ENCODE measurements at regions not wholly inside any gene's neighbourhood (a gene's known extent, or its start where the extent isn't known, plus 50 kb on each side); places are given as distances from the start of the nearest gene placed in this dataset.

DNA sequence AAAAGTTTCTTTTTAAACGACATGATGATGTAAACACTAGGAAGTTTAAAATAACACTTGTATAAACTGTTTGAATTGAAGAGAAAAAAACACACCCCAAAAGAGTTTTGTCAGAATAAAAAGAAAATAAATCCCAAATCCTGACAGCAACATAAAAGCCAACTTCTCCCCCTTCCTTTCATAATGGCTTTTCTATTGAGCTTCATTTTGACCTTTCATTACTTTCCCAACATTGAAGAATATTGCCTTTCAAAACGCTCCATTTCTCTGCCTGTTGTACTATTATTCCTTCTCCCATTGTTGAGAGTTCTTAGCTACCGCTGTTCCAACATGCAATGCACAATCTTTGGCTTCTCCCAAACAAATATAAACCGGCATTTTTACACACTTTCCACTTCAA, 448.5 kb downstream of the BCAT1 start:
- no peak overlapping the region for H3K27ac ChIP-seq (ENCODE audit: low read length)
- no peaks in the 10 kb centered on the region for H3K9me3 ChIP-seq (ENCODE audit: control insufficient read depth, insufficient read depth, low read length)
- H3K4me1 ChIP-seq (ENCODE audit: control insufficient read depth, insufficient read depth, low read length) = no peaks in the 10 kb centered on the region
- no CpG with 5 or more reads among the region's 4 CpGs for WGBS (ENCODE audit: insufficient coverage, insufficient read length)
- no peak overlapping the region for H3K4me3 ChIP-seq (ENCODE audit: low read length)
- no peak for DNase-seq (ENCODE audit: low read depth, low spot score)
- H3K36me3 ChIP-seq (ENCODE audit: control insufficient read depth, insufficient read depth, low read length) = no peaks in the 10 kb centered on the region
- H3K27me3 ChIP-seq (ENCODE audit: control insufficient read depth, insufficient read depth, low read length) = no peaks in the 10 kb centered on the region

DNA sequence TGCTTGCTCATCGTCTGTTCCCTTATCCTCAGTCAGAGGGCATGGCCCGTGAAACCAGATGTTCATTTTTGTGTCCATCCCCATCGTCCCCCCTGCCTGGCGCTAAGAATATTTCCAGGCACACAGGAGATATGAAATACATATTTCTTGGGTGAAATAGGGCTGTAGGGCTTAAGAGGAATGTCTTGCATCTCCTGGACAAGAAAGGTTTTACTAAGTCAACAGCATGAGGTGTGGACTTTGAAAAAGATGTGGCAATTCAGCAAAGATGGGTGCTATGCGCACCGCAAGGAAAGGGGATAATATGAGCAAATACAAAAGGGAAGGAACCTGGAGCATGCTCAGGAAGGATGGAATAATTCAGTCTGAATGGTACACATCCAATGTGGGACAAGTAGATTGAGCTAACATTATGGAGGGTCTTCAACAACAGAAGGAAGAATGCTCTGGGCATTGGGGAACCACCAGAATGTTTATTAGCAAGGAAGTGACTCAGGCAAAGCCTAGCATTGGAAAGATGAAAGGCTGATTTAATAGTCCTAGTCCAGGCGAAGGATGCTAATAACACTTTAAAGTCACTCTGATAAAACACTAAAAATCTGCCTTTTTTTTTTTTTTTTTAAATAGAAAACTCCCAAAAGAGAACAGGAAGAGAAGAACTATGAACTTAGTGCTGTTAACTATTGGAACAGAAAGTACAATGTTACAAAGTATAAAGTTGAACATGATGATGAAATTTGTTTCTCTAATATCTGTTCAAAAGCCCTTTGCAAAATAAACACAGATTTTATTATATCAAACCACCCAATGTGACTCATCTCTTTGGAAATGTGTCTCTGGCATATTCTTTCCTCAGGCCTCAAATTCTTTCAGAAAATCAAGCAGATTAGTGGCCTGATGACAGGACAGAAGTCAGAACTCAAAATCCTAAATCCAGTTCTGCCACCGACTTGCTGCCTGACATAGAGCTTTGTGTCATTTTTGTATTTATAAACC, 449.5 kb downstream of the BCAT1 start:
- DNase-seq (ENCODE audit: low read depth, low spot score) = no peak
- no peaks in the 10 kb centered on the region for H3K4me1 ChIP-seq (ENCODE audit: control insufficient read depth, insufficient read depth, low read length)
- H3K4me3 ChIP-seq (ENCODE audit: low read length) = no peak overlapping the region
- no peaks in the 10 kb centered on the region for H3K27me3 ChIP-seq (ENCODE audit: control insufficient read depth, insufficient read depth, low read length)
- no peaks in the 10 kb centered on the region for H3K36me3 ChIP-seq (ENCODE audit: control insufficient read depth, insufficient read depth, low read length)
- no peaks in the 10 kb centered on the region for H3K9me3 ChIP-seq (ENCODE audit: control insufficient read depth, insufficient read depth, low read length)
- no peak overlapping the region for H3K27ac ChIP-seq (ENCODE audit: low read length)
- no CpG with 5 or more reads among the region's 8 CpGs for WGBS (ENCODE audit: insufficient coverage, insufficient read length)

GRCh38 chr12:24496755-24497154, 452.1 kb downstream of the BCAT1 start:
- H3K27ac ChIP-seq (ENCODE audit: low read length) = no peak overlapping the region
- no CpG with 5 or more reads among the region's 1 CpG for WGBS (ENCODE audit: insufficient coverage, insufficient read length)

DNA sequence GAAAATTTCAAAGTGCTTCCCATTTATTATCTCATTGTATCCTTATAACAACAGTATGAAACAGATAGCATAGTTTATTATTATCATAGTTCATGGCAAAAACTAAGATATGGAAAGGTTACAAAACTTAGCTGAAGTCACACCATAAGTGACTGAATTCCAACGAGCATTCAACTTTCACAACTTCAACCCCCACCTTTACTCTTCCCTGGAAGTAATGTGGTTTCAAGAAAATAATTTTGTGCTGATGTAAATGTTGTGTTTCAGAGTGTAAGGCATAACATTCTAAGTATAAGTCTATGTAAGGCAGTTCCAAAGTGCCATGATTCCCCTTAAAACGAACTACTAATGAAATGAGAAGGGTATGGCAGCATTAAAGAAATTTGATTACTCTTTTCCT, 454.5 kb downstream of the BCAT1 start:
- Histone ChIP-seq H3K4me1 (ENCODE audit: control insufficient read depth, insufficient read depth, low read length) (no peaks in the 10 kb centered on the region), H3K36me3 (ENCODE audit: control insufficient read depth, insufficient read depth, low read length) (no peaks in the 10 kb centered on the region), H3K9me3 (ENCODE audit: control insufficient read depth, insufficient read depth, low read length) (no peaks in the 10 kb centered on the region), H3K4me3 (ENCODE audit: low read length) (no peak overlapping the region), H3K27me3 (ENCODE audit: control insufficient read depth, insufficient read depth, low read length) (no peaks in the 10 kb centered on the region), H3K27ac (ENCODE audit: low read length) (no peak overlapping the region)
- no CpG with 5 or more reads among the region's 2 CpGs for WGBS (ENCODE audit: insufficient coverage, insufficient read length)
- no peak for DNase-seq (ENCODE audit: low read depth, low spot score)

More at GRCh38 chr12:24496755-24497154, 452.1 kb downstream of the BCAT1 start:
- Histone ChIP-seq H3K4me1 (ENCODE audit: control insufficient read depth, insufficient read depth, low read length) (no peaks in the 10 kb centered on the region), H3K36me3 (ENCODE audit: control insufficient read depth, insufficient read depth, low read length) (no peaks in the 10 kb centered on the region), H3K9me3 (ENCODE audit: control insufficient read depth, insufficient read depth, low read length) (no peaks in the 10 kb centered on the region), H3K27me3 (ENCODE audit: control insufficient read depth, insufficient read depth, low read length) (no peaks in the 10 kb centered on the region), H3K4me3 (ENCODE audit: low read length) (no peak overlapping the region)
- no peak for DNase-seq (ENCODE audit: low read depth, low spot score)

- H3K9me3 ChIP-seq (ENCODE audit: control insufficient read depth, insufficient read depth, low read length) = no peaks in the 10 kb centered on the region
- no peak for DNase-seq (ENCODE audit: low read depth, low spot score)
- no peaks in the 10 kb centered on the region for H3K27me3 ChIP-seq (ENCODE audit: control insufficient read depth, insufficient read depth, low read length)
- no CpG with 5 or more reads among the region's 2 CpGs for WGBS (ENCODE audit: insufficient coverage, insufficient read length)
- H3K4me1 ChIP-seq (ENCODE audit: control insufficient read depth, insufficient read depth, low read length) = no peaks in the 10 kb centered on the region
- H3K4me3 ChIP-seq (ENCODE audit: low read length) = no peak overlapping the region
- no peaks in the 10 kb centered on the region for H3K36me3 ChIP-seq (ENCODE audit: control insufficient read depth, insufficient read depth, low read length)
- no peak overlapping the region for H3K27ac ChIP-seq (ENCODE audit: low read length)
These were observed 456.9 kb downstream of the BCAT1 start for GRCh38 chr12:24491968-24492367.

- Histone ChIP-seq H3K36me3 (ENCODE audit: control insufficient read depth, insufficient read depth, low read length) (no peaks in the 10 kb centered on the region), H3K4me3 (ENCODE audit: low read length) (no peak overlapping the region), H3K4me1 (ENCODE audit: control insufficient read depth, insufficient read depth, low read length) (no peaks in the 10 kb centered on the region), H3K27me3 (ENCODE audit: control insufficient read depth, insufficient read depth, low read length) (no peaks in the 10 kb centered on the region), H3K9me3 (ENCODE audit: control insufficient read depth, insufficient read depth, low read length) (no peaks in the 10 kb centered on the region), H3K27ac (ENCODE audit: low read length) (no peak overlapping the region)
- no CpG with 5 or more reads among the region's 3 CpGs for WGBS (ENCODE audit: insufficient coverage, insufficient read length)
- no peak for DNase-seq (ENCODE audit: low read depth, low spot score)
These were observed 459.0 kb downstream of the BCAT1 start for GRCh38 chr12:24489939-24490338.

- H3K4me1 ChIP-seq (ENCODE audit: control insufficient read depth, insufficient read depth, low read length) = no peaks in the 10 kb centered on the region
- H3K9me3 ChIP-seq (ENCODE audit: control insufficient read depth, insufficient read depth, low read length) = no peaks in the 10 kb centered on the region
- no peak overlapping the region for H3K4me3 ChIP-seq (ENCODE audit: low read length)
- no peak overlapping the region for H3K27ac ChIP-seq (ENCODE audit: low read length)
- no CpG with 5 or more reads among the region's 6 CpGs for WGBS (ENCODE audit: insufficient coverage, insufficient read length)
- no peaks in the 10 kb centered on the region for H3K27me3 ChIP-seq (ENCODE audit: control insufficient read depth, insufficient read depth, low read length)
- no peak for DNase-seq (ENCODE audit: low read depth, low spot score)
- H3K36me3 ChIP-seq (ENCODE audit: control insufficient read depth, insufficient read depth, low read length) = no peaks in the 10 kb centered on the region
These were observed 459.8 kb downstream of the BCAT1 start for GRCh38 chr12:24488906-24489619.

DNA sequence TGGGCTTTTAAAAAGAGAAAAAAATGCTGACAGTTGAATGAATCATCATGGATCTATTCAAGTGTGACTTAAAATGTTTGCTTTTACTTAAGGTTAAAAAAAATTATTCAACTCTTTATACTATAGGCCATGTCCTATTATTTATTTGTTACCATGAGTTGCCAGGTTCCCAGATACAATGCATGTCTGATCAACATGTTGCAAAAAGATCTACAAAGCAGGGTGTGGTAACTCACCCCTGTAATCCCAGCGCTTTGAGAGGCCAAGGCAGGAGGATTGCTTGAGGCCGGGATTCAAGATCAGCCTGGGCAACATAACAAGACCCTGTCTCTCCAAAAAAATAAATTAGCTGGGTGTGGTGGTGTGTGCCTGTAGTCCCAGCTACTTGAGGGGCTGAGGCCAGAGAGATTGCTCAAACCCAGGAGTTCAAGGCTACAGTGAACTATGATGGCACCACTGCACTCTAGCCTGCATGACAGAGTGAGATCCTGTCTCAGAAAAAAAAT, 460.8 kb downstream of the BCAT1 start:
- H3K27ac ChIP-seq (ENCODE audit: low read length) = no peak overlapping the region
- DNase-seq (ENCODE audit: low read depth, low spot score) = no peak
- no CpG with 5 or more reads among the region's 2 CpGs for WGBS (ENCODE audit: insufficient coverage, insufficient read length)
- no peaks in the 10 kb centered on the region for H3K36me3 ChIP-seq (ENCODE audit: control insufficient read depth, insufficient read depth, low read length)
- no peaks in the 10 kb centered on the region for H3K4me1 ChIP-seq (ENCODE audit: control insufficient read depth, insufficient read depth, low read length)
- H3K9me3 ChIP-seq (ENCODE audit: control insufficient read depth, insufficient read depth, low read length) = no peaks in the 10 kb centered on the region
- no peaks in the 10 kb centered on the region for H3K27me3 ChIP-seq (ENCODE audit: control insufficient read depth, insufficient read depth, low read length)
- H3K4me3 ChIP-seq (ENCODE audit: low read length) = no peak overlapping the region

DNA sequence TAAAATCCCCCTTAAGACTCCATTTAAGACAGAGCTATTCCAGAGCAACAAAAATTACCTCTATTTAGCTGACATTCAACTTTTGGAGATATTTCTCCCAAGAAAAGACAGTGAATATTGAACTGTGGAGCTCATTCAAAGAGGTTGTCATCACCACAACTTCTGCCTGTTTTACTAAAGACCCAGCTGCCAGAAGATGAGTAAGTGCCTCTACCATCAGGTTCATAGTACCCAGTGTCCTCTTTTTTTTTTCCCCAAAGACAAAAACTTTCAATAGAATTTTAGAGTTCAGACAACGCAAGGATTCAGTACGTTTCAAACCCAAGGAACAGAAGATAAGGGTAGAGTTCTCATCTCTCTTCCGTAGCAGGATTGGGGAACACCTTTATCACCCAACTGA, 461.3 kb downstream of the BCAT1 start:
- no CpG with 5 or more reads among the region's 3 CpGs for WGBS (ENCODE audit: insufficient coverage, insufficient read length)

DNA sequence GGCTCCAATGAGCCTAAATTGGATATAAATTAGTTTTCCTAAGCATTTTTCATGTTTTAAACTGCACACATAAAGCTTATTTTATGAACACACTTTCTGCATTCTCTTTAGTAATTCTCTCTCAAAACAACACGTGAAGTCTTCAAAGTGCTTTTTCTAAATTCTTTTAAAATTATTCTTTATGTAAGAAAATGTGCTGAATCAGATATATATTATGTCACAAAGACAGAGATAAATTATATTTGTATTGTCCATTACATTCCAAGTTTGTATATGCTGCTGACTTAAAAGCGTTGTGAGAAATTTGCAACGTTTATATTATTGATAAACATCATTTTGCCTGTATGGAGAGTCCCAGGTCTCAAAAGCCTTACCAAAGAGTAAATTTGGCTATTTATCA, 465.2 kb downstream of the BCAT1 start:
- no peaks in the 10 kb centered on the region for H3K36me3 ChIP-seq (ENCODE audit: control insufficient read depth, insufficient read depth, low read length)
- no peaks in the 10 kb centered on the region for H3K27me3 ChIP-seq (ENCODE audit: control insufficient read depth, insufficient read depth, low read length)
- no peaks in the 10 kb centered on the region for H3K4me1 ChIP-seq (ENCODE audit: control insufficient read depth, insufficient read depth, low read length)
- no peaks in the 10 kb centered on the region for H3K9me3 ChIP-seq (ENCODE audit: control insufficient read depth, insufficient read depth, low read length)
- no peak overlapping the region for H3K4me3 ChIP-seq (ENCODE audit: low read length)
- no peak for DNase-seq (ENCODE audit: low read depth, low spot score)
- no CpG with 5 or more reads among the region's 3 CpGs for WGBS (ENCODE audit: insufficient coverage, insufficient read length)
- H3K27ac ChIP-seq (ENCODE audit: low read length) = no peak overlapping the region

More for the DNA sequence above, 461.3 kb downstream of the BCAT1 start:
- H3K36me3 ChIP-seq (ENCODE audit: control insufficient read depth, insufficient read depth, low read length) = no peaks in the 10 kb centered on the region
- H3K27ac ChIP-seq (ENCODE audit: low read length) = no peak overlapping the region
- DNase-seq (ENCODE audit: low read depth, low spot score) = no peak
- H3K4me1 ChIP-seq (ENCODE audit: control insufficient read depth, insufficient read depth, low read length) = no peaks in the 10 kb centered on the region
- H3K27me3 ChIP-seq (ENCODE audit: control insufficient read depth, insufficient read depth, low read length) = no peaks in the 10 kb centered on the region
- no peak overlapping the region for H3K4me3 ChIP-seq (ENCODE audit: low read length)
- no peaks in the 10 kb centered on the region for H3K9me3 ChIP-seq (ENCODE audit: control insufficient read depth, insufficient read depth, low read length)
